ENCODE measurements at regions not wholly inside any gene's neighbourhood (a gene's known extent, or its start where the extent isn't known, plus 50 kb on each side); places are given as distances from the start of the nearest gene placed in this dataset.
"Not testable (repeated sequence)": the region's sequence is repeated elsewhere in the genome, so short reads cannot be mapped to it uniquely, and the experiment has no call there.

GRCh38 chr22:48309115-48309705 is 1518.5 kb downstream of the BRD1 start:
- DNase-seq: no peak

- DNase-seq: no peak
These were observed 1519.7 kb downstream of the BRD1 start for GRCh38 chr22:48307931-48308330.

GRCh38 chr22:48306785-48307510 is 1520.7 kb downstream of the BRD1 start:
- DNase-seq: no peak

- DNase-seq: no peak
These were observed 1521.4 kb downstream of the BRD1 start for GRCh38 chr22:48306284-48306683.

GRCh38 chr22:48305726-48306235 is 1521.9 kb downstream of the BRD1 start:
- no peak for DNase-seq

GRCh38 chr22:48303369-48303725 is 1524.3 kb downstream of the BRD1 start:
- DNase-seq: no peak

GRCh38 chr22:48302657-48303368 is 1524.9 kb downstream of the BRD1 start:
- DNase-seq: no peak

GRCh38 chr22:48301908-48302307 is 1525.8 kb downstream of the BRD1 start:
- no peak for DNase-seq

- DNase-seq: no peak
These were observed 1526.3 kb downstream of the BRD1 start for GRCh38 chr22:48301421-48301820.

- no peak for DNase-seq
These were observed 1526.8 kb downstream of the BRD1 start for GRCh38 chr22:48300877-48301276.

GRCh38 chr22:48299801-48300200 is 1527.9 kb downstream of the BRD1 start:
- DNase-seq: no peak

- DNase-seq: no peak
These were observed 1528.5 kb downstream of the BRD1 start for GRCh38 chr22:48299124-48299523.

- DNase-seq: no peak
These were observed 1530.4 kb downstream of the BRD1 start for GRCh38 chr22:48297296-48297695.

GRCh38 chr22:48289954-48290353 is 1527.5 kb downstream of the TBC1D22A start:
- not testable (repeated sequence) for DNase-seq

- DNase-seq: no peak
These were observed 1526.0 kb downstream of the TBC1D22A start for GRCh38 chr22:48288376-48288940.

- no peak for DNase-seq
These were observed 1524.6 kb downstream of the TBC1D22A start for GRCh38 chr22:48287031-48287430.

- no peak for DNase-seq
These were observed 1522.2 kb downstream of the TBC1D22A start for GRCh38 chr22:48284671-48285070.

- no peak for DNase-seq
These were observed 1520.4 kb downstream of the TBC1D22A start for GRCh38 chr22:48282804-48283203.

- no peak for DNase-seq
These were observed 1517.0 kb downstream of the TBC1D22A start for GRCh38 chr22:48279461-48279756.

- no peak for DNase-seq
These were observed 1516.4 kb downstream of the TBC1D22A start for GRCh38 chr22:48278620-48279460.

GRCh38 chr22:48277868-48278581 is 1515.6 kb downstream of the TBC1D22A start:
- DNase-seq: no peak

Data from EL (cell line).